HepG2 (cell line): ENCODE measurements at regions not wholly inside any gene's neighbourhood (a gene's known extent, or its start where the extent isn't known, plus 50 kb on each side); places are given as distances from the start of the nearest gene placed in this dataset.
A peak's percentile ranks its signal among the peaks of the same experiment; 100 is the strongest.

ENCODE experiments used
- ATAC-seq: fragments of 200-7000 bp; cut with Tn5 transposase; 3 replicates; pipeline ENCODE4 v1.9.1; 2020; ENCODE audit warnings: mild to moderate bottlenecking, moderate library complexity
- BruUV-seq: library from RNA; stranded (reverse); fragments of 400-500 nt; replicated peaks from 2 replicates; lab custom pipeline; 2021; lab: Mats Ljungman, UMichigan
- CTCF ChIA-PET: fragments of 300-600 bp; formaldehyde crosslinking; extraction: SDS; loops from one replicate; lab custom pipeline; 2021; ENCODE audit warnings: low total read pairs, inconsistent platforms, low intra/inter-chr PET ratio; lab: Yijun Ruan, JAX
- POLR2A ChIA-PET: fragments of 350-600 bp; sonication (Branson Sonifier 250); formaldehyde crosslinking; loops from one replicate; lab custom pipeline; 2020; ENCODE audit warnings: antibody characterized with exemption, inconsistent platforms; lab: Yijun Ruan, JAX
- DNase-seq: peaks from one replicate; pipeline ENCODE4 v3.0.0-alpha.2; 2015; ENCODE audit warnings: low spot score
- FAIRE-seq: peaks from 3 replicates; lab custom pipeline; 2011; peaks lifted over from hg19 to GRCh38; lab: Jason Lieb, UNC
- H2AFZ ChIP-seq: one replicate; pipeline ENCODE4 v1.6.1; 2011; ENCODE audit warnings: low read length, inconsistent platforms
- H3K27ac ChIP-seq: fragments of 300-600 bp; 3 replicates; pipeline ENCODE4 v1.8.0; 2011; ENCODE audit warnings: mixed run types, mild to moderate bottlenecking, mixed read lengths, low read length, inconsistent platforms; ENCODE audit not compliant: insufficient read depth; ENCODE audit errors: extremely low read length
- H3K27me3 ChIP-seq, 2 experiments: fragments of 200-600 bp in 1 of 2; 2 replicates in 1 of 2; 3 replicates in 1 of 2; pipeline versions ENCODE4 v1.6.0 to v1.8.0; 2011; ENCODE audit warnings: low read length in 2 of 2, mild to moderate bottlenecking in 2 of 2, moderate library complexity in 2 of 2, inconsistent platforms in 1 of 2; ENCODE audit not compliant: insufficient read depth in 2 of 2, control insufficient read depth in 1 of 2
- H3K36me3 ChIP-seq, 2 experiments: fragments of 200-600 bp in 1 of 2; replicated peaks in 1 of 2; 2 replicates in 1 of 2; 3 replicates in 1 of 2; pipeline versions ENCODE4 v1.5.1 to v1.8.0; 2011; ENCODE audit warnings: low read length in 2 of 2, inconsistent platforms in 1 of 2; ENCODE audit not compliant: insufficient read depth in 2 of 2, control insufficient read depth in 1 of 2
- H3K4me1 ChIP-seq: 2 replicates; pipeline ENCODE4 v1.5.1; 2012; ENCODE audit warnings: low read length, inconsistent platforms; ENCODE audit not compliant: insufficient read depth
- H3K4me2 ChIP-seq: 2 replicates; pipeline ENCODE4 v1.6.0; 2011; ENCODE audit warnings: low read depth, low read length, inconsistent platforms
- H3K4me3 ChIP-seq, 3 experiments: fragments of 200-600 bp in 1 of 3; sonication (generic), shearing (Covaris generic) in 1 of 3; replicated peaks in 1 of 3; 2 replicates each; pipeline ENCODE4 v1.5.1; 2011 to 2016; ENCODE audit warnings: low read length in 3 of 3, inconsistent platforms in 2 of 3, low read depth in 2 of 3, mild to moderate bottlenecking in 2 of 3, control low read depth in 1 of 3, mixed read lengths in 1 of 3; ENCODE audit not compliant: insufficient read depth in 1 of 3
- H3K79me2 ChIP-seq: one replicate; pipeline ENCODE4 v1.6.1; 2011; ENCODE audit warnings: low read length, inconsistent platforms; ENCODE audit not compliant: insufficient read depth
- H3K9ac ChIP-seq: 2 replicates; pipeline ENCODE4 v1.6.0; 2011; ENCODE audit warnings: mild to moderate bottlenecking, low read depth, low read length, inconsistent platforms; ENCODE audit not compliant: insufficient read depth
- H3K9me3 ChIP-seq: 2 replicates; pipeline ENCODE4 v1.5.1; 2012; ENCODE audit warnings: mild to moderate bottlenecking, low read length
- H4K20me1 ChIP-seq: 2 replicates; pipeline ENCODE4 v1.6.0; 2011; ENCODE audit warnings: inconsistent platforms, mild to moderate bottlenecking, low read length, moderate library complexity; ENCODE audit not compliant: insufficient read depth
- KAT8 ChIP-seq: IDR thresholded peaks from 2 replicates; pipeline ENCODE4 v1.6.1; 2016; ENCODE audit warnings: missing genetic modification reagents, missing compliant biosample characterization
- NFE2L1 ChIP-seq: sonication (generic); formaldehyde crosslinking; IDR thresholded peaks from 2 replicates; pipeline ENCODE4 v1.4.0; 2020; ENCODE audit warnings: missing genetic modification reagents, mild to moderate bottlenecking, borderline replicate concordance
- PAXIP1 ChIP-seq: sonication (generic); formaldehyde crosslinking; conservative IDR thresholded peaks from 2 replicates; pipeline ENCODE4 v1.4.0; 2020; ENCODE audit warnings: mild to moderate bottlenecking, missing genetic modification reagents, moderate library complexity
- PRPF4 ChIP-seq: fragments of 200-400 bp; formaldehyde crosslinking; IDR thresholded peaks from 2 replicates; pipeline ENCODE4 v1.6.1; 2016; ENCODE audit warnings: low read length, low read depth; ENCODE audit not compliant: poor library complexity, severe bottlenecking
- SOX13 ChIP-seq, 3 experiments: fragments of 450-650 bp in 1 of 3; sonication (generic) in 1 of 3; formaldehyde crosslinking in 1 of 3; IDR thresholded peaks in 2 of 3; conservative IDR thresholded peaks in 1 of 3; 2 replicates each; pipeline versions ENCODE4 v1.5.0 to v1.6.1; 2016 to 2020; ENCODE audit warnings: antibody characterized with exemption in 1 of 3, mild to moderate bottlenecking in 1 of 3, missing compliant biosample characterization in 1 of 3, missing genetic modification reagents in 1 of 3, moderate library complexity in 1 of 3
- SOX5 ChIP-seq: IDR thresholded peaks from 2 replicates; pipeline ENCODE4 v1.6.1; 2016; ENCODE audit warnings: borderline replicate concordance
- SOX6 ChIP-seq, 2 experiments: fragments of 450-650 bp in 1 of 2; sonication (generic) in 1 of 2; formaldehyde crosslinking in 1 of 2; IDR thresholded peaks; 2 replicates each; pipeline versions ENCODE4 v1.4.0 to v1.6.1; 2017 to 2020; ENCODE audit warnings: antibody characterized with exemption in 1 of 2, mild to moderate bottlenecking in 1 of 2, missing genetic modification reagents in 1 of 2
- STAT5B ChIP-seq: sonication (generic); formaldehyde crosslinking; IDR thresholded peaks from 2 replicates; pipeline ENCODE4 v1.4.0; 2020; ENCODE audit warnings: missing genetic modification reagents
- TFDP1 ChIP-seq: IDR thresholded peaks from 2 replicates; pipeline ENCODE4 v1.6.1; 2016; ENCODE audit warnings: missing compliant biosample characterization, missing genetic modification reagents, borderline replicate concordance
- U2AF2 ChIP-seq: fragments of 200-400 bp; formaldehyde crosslinking; IDR thresholded peaks from 2 replicates; pipeline ENCODE4 v1.6.1; 2017; ENCODE audit warnings: low read depth, mild to moderate bottlenecking, low read length
- ZBTB37 ChIP-seq: sonication (generic); formaldehyde crosslinking; IDR thresholded peaks from 2 replicates; pipeline ENCODE4 v1.4.0; 2020; ENCODE audit warnings: mild to moderate bottlenecking, missing genetic modification reagents
- ZHX1 ChIP-seq: sonication (generic); formaldehyde crosslinking; IDR thresholded peaks from 2 replicates; pipeline ENCODE4 v1.8.1; 2022; ENCODE audit warnings: low read depth, mild to moderate bottlenecking, missing genetic modification reagents
- ZNF546 ChIP-seq: sonication (generic); formaldehyde crosslinking; conservative IDR thresholded peaks from 2 replicates; pipeline ENCODE4 v1.8.1; 2023; ENCODE audit warnings: mild to moderate bottlenecking, missing genetic modification reagents
- WGBS: methylation state at CpG from one replicate; pipeline ENCODE4 v1.1.6; 2017; ENCODE audit warnings: low lambda C conversion rate; 5-methylcytosine and 5-hydroxymethylcytosine counted together
- in situ Hi-C: cut with HindIII; loops from 2 replicates; pipeline ENCODE4 v1.10.0; 2017; ENCODE audit warnings: low pct_unique_long_range_greater_than_20kb; ENCODE audit not compliant: extremely low pct_ligation_motif_present
- intact Hi-C: fragments of 100-400 bp; cut with micrococcal nuclease; formaldehyde crosslinking; loops from one replicate; pipeline ENCODE4 v1.10.0; 2022; ENCODE audit not compliant: unreplicated experiment

GRCh38 chr5:27389696-27390095 is 351.3 kb upstream of the CDH9 start (continued):
- TF ChIP-seq U2AF2 (no peak), ZBTB37 (CRISPR knock-in tag) (no peak), NFE2L1 (CRISPR knock-in tag) (no peak)
- TF ChIP-seq, all 625 proteins: peak for 0

GRCh38 chr5:27388755-27389154 is 350.4 kb upstream of the CDH9 start:
- 0% methylated on average over 4 of the region's 4 CpGs for WGBS
- Histone ChIP-seq H3K27me3 (no peaks in the 10 kb centered on the region), H3K4me3 (no peak overlapping the region; a peak in 1 of 6 replicates), H3K4me1 (peaks cover 28% of the 10 kb centered on the region), H3K9me3 (no peaks in the 10 kb centered on the region), H3K36me3 (no peaks in the 10 kb centered on the region), H4K20me1 (no peaks in the 10 kb centered on the region), H3K4me2 (peak overlapping the region; percentile 53), H3K27ac (no peak overlapping the region), H2AFZ (no peak overlapping the region), H3K79me2 (no peaks in the 10 kb centered on the region), H3K9ac (no peak overlapping the region)
- FAIRE-seq (no peak), ATAC-seq (peak; percentile 56), DNase-seq (peak; percentile 12)
- intact Hi-C loops, result loop anchor here (2.0 kb wide), 1 partner anchor 84 kb away; no protein-coding TSS in a partner anchor
- ChIA-PET POLR2A (no interaction called here), CTCF (no interaction called here)
- in situ Hi-C loops, result no loop called here
- BruUV-seq, result no TSS peak
- TF ChIP-seq SOX13 (IDR thresholded peaks at IDR 0.05) (no peak), SOX13 (CRISPR knock-in tag; conservative IDR thresholded peaks at IDR 0.05 in 1 of 2, IDR thresholded peaks at IDR 0.05 in 1 of 2) (peak in 1 of 2 experiments; percentile 34; a peak in 1 of 4 replicates), TFDP1 (CRISPR knock-in tag) (no peak), KAT8 (CRISPR knock-in tag) (no peak), ZHX1 (CRISPR knock-in tag) (no peak), PRPF4 (no peak), SOX5 (CRISPR knock-in tag) (peak; percentile 16; the same call in 1 of the 2 replicates), STAT5B (CRISPR knock-in tag) (no peak), ZNF546 (CRISPR knock-in tag) (no peak), SOX6 (IDR thresholded peaks at IDR 0.05) (no peak), SOX6 (CRISPR knock-in tag; IDR thresholded peaks at IDR 0.05) (peak; percentile 39; the same call in 1 of the 2 replicates), PAXIP1 (CRISPR knock-in tag) (0 out of 2 replicates have a peak, but pooled peaks have one; percentile 28)
